Cardiac muscle cell (in vitro differentiated cells and primary cell): ENCODE measurements at regions not wholly inside any gene's neighbourhood (a gene's known extent, or its start where the extent isn't known, plus 50 kb on each side); places are given as distances from the start of the nearest gene placed in this dataset.

Experiments
- DNase-seq, 2 donors: peaks; one replicate each; pipeline versions ENCODE4 v3.0.0 to v3.0.0-alpha.2; 2010 to 2017; ENCODE audit warnings: low read depth in 1 of 2, low spot score in 1 of 2
- H3K27ac ChIP-seq: fragments of 200-600 bp; sonication (generic); 2 replicates; pipeline ENCODE4 v1.5.1; 2016
- H3K27me3 ChIP-seq: fragments of 200-600 bp; sonication (generic); 2 replicates; pipeline ENCODE4 v1.6.0; 2016; ENCODE audit warnings: control low read depth
- H3K36me3 ChIP-seq: fragments of 200-600 bp; sonication (generic); 2 replicates; pipeline ENCODE4 v1.5.1; 2016; ENCODE audit warnings: control low read depth
- H3K4me1 ChIP-seq: fragments of 200-600 bp; sonication (generic); 2 replicates; pipeline ENCODE4 v1.8.1; 2017; ENCODE audit warnings: low read depth, mild to moderate bottlenecking, mixed run types
- H3K4me3 ChIP-seq: fragments of 200-600 bp; sonication (generic); 2 replicates; pipeline ENCODE4 v1.5.1; 2016; ENCODE audit warnings: mild to moderate bottlenecking
- H3K9me3 ChIP-seq: fragments of 200-600 bp; sonication (generic); 2 replicates; pipeline ENCODE4 v1.5.1; 2017; ENCODE audit warnings: low read depth, mild to moderate bottlenecking, control low read depth
- TF ChIP-seq, protein P1 (sequence below): IDR thresholded peaks from 2 replicates; pipeline ENCODE4 v1.5.1; 2012; ENCODE audit warnings: low read depth, mild to moderate bottlenecking, low read length

DNA sequence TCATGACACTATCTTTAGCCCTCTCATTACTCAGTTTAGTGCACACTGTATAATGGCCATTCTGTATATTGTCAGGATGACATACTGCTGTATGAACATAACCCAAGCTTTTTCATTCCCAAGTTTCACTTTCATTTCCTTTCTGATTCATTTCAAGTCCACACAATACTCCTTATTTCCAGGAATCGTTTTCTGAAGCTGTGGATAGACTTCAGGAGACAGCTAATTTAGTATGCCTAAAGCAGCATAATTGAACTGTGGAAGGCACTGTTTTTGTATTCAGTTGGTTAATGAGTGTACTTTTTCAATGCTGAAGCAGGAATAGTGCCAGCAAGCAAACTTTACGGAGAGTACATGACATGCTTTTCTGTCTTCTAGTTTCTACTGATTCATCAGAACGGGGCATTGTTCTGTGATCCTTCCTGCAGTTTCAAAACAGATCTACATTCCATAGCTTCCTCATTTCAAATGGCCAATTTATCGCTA is 578.5 kb upstream of the ZP4 start:
- no peaks in the 10 kb centered on the region for H3K4me1 ChIP-seq
- no peaks in the 10 kb centered on the region for H3K27me3 ChIP-seq
- no peak overlapping the region for H3K4me3 ChIP-seq
- H3K36me3 ChIP-seq, result no peaks in the 10 kb centered on the region
- no peak overlapping the region for H3K27ac ChIP-seq
- peak in 1 of 2 donors; percentile 2 for DNase-seq
- TF ChIP-seq, protein P1, sequence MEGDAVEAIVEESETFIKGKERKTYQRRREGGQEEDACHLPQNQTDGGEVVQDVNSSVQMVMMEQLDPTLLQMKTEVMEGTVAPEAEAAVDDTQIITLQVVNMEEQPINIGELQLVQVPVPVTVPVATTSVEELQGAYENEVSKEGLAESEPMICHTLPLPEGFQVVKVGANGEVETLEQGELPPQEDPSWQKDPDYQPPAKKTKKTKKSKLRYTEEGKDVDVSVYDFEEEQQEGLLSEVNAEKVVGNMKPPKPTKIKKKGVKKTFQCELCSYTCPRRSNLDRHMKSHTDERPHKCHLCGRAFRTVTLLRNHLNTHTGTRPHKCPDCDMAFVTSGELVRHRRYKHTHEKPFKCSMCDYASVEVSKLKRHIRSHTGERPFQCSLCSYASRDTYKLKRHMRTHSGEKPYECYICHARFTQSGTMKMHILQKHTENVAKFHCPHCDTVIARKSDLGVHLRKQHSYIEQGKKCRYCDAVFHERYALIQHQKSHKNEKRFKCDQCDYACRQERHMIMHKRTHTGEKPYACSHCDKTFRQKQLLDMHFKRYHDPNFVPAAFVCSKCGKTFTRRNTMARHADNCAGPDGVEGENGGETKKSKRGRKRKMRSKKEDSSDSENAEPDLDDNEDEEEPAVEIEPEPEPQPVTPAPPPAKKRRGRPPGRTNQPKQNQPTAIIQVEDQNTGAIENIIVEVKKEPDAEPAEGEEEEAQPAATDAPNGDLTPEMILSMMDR, result no peak
- H3K9me3 ChIP-seq, result no peaks in the 10 kb centered on the region

DNA sequence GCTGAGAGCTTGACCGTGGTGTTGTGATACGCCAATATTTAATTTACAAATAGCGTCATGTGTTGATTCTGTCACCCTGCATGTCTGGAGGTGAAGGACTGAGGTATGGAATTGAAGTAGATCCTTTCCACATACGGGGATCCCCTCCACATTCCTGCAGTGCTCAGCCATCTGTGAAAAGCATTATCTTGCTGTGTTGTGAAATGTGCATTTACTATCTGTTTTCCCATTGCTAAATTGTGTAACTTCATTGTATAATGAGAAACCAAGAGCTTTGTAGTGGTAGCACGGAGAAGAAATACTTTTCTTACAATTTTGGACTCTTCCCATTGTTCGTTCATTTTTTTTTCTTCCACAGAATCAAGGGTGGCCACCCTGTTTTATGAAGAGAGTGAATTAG is 577.3 kb upstream of the ZP4 start:
- no peaks in the 10 kb centered on the region for H3K36me3 ChIP-seq
- H3K4me3 ChIP-seq, result no peak overlapping the region
- no peak for DNase-seq
- no peaks in the 10 kb centered on the region for H3K9me3 ChIP-seq
- no peaks in the 10 kb centered on the region for H3K27me3 ChIP-seq
- H3K27ac ChIP-seq, result no peak overlapping the region
- TF ChIP-seq, protein P1, result no peak
- H3K4me1 ChIP-seq, result no peaks in the 10 kb centered on the region

DNA sequence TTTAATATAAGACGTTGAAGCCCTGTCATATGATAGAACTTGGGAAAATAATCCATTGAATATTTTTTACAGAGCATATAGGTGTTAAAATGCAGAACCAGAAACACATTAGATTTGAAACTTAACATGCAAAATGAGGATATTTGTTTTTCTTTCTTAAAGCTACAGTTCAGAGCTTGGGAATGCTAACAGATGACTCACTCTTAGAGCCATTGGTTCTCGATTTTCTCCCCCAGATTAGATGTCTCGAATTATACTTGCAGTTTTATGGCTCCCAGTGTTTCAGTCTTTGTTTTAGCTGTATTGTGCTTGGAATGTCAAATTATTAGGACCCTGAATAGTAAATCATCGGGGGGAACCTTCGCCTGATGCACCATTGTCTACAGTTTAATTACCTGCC is 575.7 kb upstream of the ZP4 start:
- DNase-seq, result no peak
- Histone ChIP-seq H3K36me3 (no peaks in the 10 kb centered on the region), H3K4me1 (no peaks in the 10 kb centered on the region), H3K4me3 (no peak overlapping the region), H3K27ac (no peak overlapping the region), H3K9me3 (no peaks in the 10 kb centered on the region), H3K27me3 (no peaks in the 10 kb centered on the region)
- TF ChIP-seq, protein P1, result no peak

DNA sequence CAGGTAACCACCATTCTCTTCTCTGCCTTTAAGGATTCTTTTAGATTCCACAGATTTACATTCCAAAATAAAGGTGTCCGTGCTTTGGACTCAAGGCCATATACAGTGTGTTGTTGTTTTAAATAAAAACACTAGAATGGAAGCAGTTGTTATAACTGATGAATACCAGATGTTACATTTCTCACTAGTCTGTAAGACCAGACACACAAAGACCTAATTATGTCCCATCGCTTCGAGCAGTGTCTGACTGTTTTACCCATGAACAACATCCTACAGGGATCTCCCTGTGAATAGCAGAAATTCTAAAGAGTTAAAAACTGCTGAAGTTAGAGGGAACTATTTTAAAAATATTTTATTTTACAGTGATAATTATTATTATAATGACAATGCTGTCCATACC is 574.7 kb upstream of the ZP4 start:
- H3K36me3 ChIP-seq, result no peaks in the 10 kb centered on the region
- H3K4me3 ChIP-seq, result no peak overlapping the region
- no peaks in the 10 kb centered on the region for H3K27me3 ChIP-seq
- no peaks in the 10 kb centered on the region for H3K4me1 ChIP-seq
- TF ChIP-seq, protein P1, result no peak
- H3K27ac ChIP-seq, result no peak overlapping the region
- DNase-seq, result no peak
- no peaks in the 10 kb centered on the region for H3K9me3 ChIP-seq

DNA sequence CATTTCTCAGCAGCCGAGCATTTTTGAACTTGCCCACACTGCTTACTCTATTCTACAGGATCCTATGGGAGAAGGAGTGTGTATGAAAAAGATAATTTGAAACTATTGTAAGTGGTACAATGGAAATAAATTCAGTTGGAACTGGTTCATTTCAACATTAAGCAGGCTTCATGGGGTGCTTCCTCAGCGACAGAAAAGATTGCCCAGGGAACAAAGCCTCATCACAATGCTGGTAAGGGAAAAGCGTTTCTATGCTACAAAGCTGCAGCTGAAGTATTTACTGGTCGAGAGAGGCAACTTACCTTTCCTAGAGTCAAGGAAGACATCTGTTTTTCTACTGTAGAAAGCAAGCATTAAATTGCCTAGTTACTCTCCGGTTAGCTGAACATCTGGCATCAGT is 568.2 kb upstream of the ZP4 start:
- Histone ChIP-seq H3K27ac (no peak overlapping the region), H3K36me3 (no peaks in the 10 kb centered on the region), H3K9me3 (no peaks in the 10 kb centered on the region), H3K4me1 (no peaks in the 10 kb centered on the region), H3K27me3 (no peaks in the 10 kb centered on the region), H3K4me3 (no peak overlapping the region)
- DNase-seq, result no peak
- TF ChIP-seq, protein P1, result no peak

DNA sequence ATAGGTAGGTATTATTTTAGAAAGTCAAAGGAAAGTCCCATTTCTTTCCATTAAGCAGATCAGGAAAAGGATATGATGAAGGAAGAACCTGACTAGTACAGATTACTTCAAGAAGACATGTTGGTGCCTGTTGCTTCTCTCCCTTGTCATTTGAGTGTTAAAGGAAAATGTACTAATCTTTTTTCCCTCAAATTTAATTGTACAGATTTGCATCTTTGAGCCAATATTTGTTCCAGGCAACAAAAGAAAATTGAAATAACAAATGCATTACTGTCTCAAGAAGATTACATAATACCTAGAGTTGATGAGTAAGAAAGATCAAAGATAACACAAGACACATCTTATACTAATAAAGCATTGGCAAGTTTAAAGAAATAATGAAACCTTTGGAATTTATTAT is 566.9 kb upstream of the ZP4 start:
- H3K27me3 ChIP-seq, result no peaks in the 10 kb centered on the region
- H3K4me1 ChIP-seq, result no peaks in the 10 kb centered on the region
- TF ChIP-seq, protein P1, result no peak
- H3K36me3 ChIP-seq, result no peaks in the 10 kb centered on the region
- no peak overlapping the region for H3K4me3 ChIP-seq
- no peaks in the 10 kb centered on the region for H3K9me3 ChIP-seq
- H3K27ac ChIP-seq, result no peak overlapping the region
- DNase-seq, result no peak
